ENCODE measurements at regions not wholly inside any gene's neighbourhood (a gene's known extent, or its start where the extent isn't known, plus 50 kb on each side); places are given as distances from the start of the nearest gene placed in this dataset.

DNA sequence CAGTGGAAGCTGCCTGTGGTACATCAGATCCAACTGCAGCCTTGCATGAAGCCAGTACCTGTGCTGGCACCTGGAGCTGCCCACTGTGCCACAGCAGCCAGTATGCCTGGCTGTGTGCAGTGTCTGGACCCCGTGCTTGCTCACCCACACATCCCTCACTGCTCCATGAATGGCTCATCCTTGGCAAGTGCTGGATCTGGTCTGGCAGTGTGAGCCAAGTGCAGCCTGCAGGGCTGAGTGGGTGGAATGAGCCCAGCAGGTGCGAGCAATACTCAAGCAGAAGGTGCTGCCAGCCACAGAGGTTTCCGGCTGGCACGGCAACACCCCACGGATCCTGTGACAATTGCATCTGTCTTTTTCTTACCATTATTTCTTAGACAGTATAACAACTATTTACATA, 488.2 kb upstream of the ROBO2 start:
- Histone ChIP-seq H3K27ac (no peak overlapping the region), H3K4me3 (no peak overlapping the region), H3K27me3 (replicated peaks) (no peaks in the 10 kb centered on the region), H3K4me1 (replicated peaks) (no peaks in the 10 kb centered on the region), H3K9me3 (replicated peaks) (no peaks in the 10 kb centered on the region), H3K36me3 (no peaks in the 10 kb centered on the region)
- no peak for DNase-seq (ENCODE audit: low read depth in 1 of 2, low spot score in 2 of 2)

DNA sequence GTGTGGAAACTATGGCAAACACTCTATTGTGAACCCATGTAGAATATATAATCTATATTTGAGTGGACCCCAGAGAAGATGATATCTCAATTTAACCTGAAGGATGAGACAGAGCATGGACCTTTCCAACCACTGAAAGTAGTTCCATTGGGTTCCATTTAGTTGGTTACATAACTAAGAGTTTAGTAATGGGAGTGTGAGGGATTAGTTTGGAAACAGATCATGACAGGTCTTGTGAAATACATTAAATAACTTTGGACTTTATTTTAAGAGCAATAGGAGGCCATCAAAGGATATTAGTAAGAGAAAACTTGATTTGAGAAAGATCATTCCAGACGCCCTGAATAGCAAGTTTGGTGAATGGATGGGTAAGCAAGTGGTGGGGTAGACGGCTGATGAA, 487.2 kb upstream of the ROBO2 start:
- DNase-seq (ENCODE audit: low read depth in 1 of 2, low spot score in 2 of 2), result no peak
- no peak overlapping the region for H3K27ac ChIP-seq
- no peak overlapping the region for H3K4me3 ChIP-seq
- H3K27me3 ChIP-seq (replicated peaks), result no peaks in the 10 kb centered on the region
- no peaks in the 10 kb centered on the region for H3K36me3 ChIP-seq
- H3K9me3 ChIP-seq (replicated peaks), result no peaks in the 10 kb centered on the region
- H3K4me1 ChIP-seq (replicated peaks), result no peaks in the 10 kb centered on the region

DNA sequence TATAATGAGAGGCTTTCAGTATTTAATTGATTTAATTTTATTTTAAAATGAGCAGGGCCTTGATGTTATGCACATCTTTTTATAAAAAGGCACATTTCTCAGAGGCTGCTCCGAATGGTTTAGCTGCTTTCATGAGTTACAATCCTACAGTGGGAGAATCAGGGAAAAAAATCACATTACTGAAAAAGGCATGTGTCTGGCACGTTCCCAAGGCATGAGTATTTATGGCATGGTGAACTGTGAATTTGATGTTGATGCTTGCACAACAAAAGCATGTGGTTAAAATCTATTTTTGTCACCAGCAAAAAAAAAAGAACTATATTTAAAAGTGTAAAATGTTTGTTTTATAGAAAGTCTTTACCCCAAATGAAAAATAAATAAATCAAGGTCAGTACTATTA, 485.2 kb upstream of the ROBO2 start:
- Histone ChIP-seq H3K27ac (no peak overlapping the region), H3K4me1 (replicated peaks) (no peaks in the 10 kb centered on the region)
- DNase-seq (ENCODE audit: low read depth in 1 of 2, low spot score in 2 of 2), result no peak

DNA sequence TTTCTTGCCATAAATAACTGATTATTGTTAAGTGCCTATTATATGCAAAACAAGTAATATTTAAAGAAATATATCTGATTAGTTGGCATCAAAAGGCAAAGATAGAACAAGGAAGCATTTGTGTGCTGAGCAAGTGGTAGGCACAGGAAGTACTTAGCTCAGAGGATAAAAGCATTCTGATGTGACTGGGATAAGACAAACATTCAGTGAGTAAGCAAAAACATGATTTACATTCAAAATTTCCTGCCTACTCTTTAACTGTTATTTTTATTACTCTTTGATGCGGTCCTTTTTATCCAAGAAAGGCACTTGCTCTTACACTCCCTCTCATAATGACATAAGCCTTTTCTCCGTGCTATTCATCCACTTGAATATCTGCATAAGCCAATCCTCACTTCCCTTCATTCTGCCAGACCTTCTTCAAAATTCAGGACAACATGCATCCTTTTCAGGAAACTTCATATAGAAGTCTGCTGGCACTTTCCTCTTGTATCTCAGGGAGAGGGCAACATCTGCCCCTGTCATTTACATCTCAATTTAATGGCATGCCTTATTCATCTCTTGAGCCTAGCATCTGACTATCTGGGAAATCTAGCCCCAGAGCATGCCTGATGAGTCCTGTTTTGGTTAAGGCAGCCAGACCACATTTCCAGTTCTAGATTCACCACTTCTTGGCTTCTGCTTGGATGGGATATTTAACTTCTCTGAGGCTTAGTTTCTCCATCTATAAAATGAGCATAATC, 478.2 kb upstream of the ROBO2 start:
- no peak overlapping the region for H3K27ac ChIP-seq
- H3K9me3 ChIP-seq (replicated peaks), result no peaks in the 10 kb centered on the region
- no peaks in the 10 kb centered on the region for H3K4me1 ChIP-seq (replicated peaks)
- no peak overlapping the region for H3K4me3 ChIP-seq
- H3K36me3 ChIP-seq, result no peaks in the 10 kb centered on the region
- no peak for DNase-seq (ENCODE audit: low read depth in 1 of 2, low spot score in 2 of 2)
- H3K27me3 ChIP-seq (replicated peaks), result no peaks in the 10 kb centered on the region

More for the DNA sequence above, 485.2 kb upstream of the ROBO2 start:
- H3K4me3 ChIP-seq, result no peak overlapping the region
- H3K9me3 ChIP-seq (replicated peaks), result no peaks in the 10 kb centered on the region
- H3K36me3 ChIP-seq, result no peaks in the 10 kb centered on the region
- no peaks in the 10 kb centered on the region for H3K27me3 ChIP-seq (replicated peaks)

DNA sequence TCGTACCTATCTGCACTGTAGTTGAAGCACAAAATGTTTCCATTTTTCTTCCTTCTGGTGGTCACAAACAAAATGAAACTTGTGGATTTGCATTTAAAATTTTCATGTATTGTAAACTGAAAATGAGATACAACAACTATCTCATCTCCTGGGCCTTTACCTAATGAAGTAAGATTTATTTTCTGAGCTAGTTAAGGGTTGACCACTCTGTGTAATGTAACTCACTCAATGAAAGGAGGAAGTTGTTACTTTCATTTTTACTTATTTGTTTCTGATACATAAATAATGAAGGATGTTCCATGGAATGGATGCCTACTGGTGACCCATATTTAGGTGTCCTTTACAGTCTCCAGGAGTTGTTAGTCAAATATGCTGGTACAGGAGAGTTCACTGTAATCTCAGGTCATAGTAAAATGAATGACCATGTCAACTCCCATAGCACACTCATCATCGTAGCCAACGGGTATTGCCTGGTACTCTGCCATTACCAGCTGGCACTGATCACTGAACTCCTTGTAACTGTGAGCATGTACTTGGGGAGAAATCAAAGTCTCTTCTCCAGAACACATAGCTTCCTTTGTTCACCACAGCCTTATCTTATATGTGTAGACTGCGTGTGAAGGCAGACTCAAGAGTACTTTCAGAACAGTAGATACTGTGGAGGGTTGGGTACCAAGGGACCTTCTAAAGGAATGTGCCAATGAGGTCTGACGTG, 474.2 kb upstream of the ROBO2 start:
- Histone ChIP-seq H3K27me3 (replicated peaks) (no peaks in the 10 kb centered on the region), H3K4me1 (replicated peaks) (no peaks in the 10 kb centered on the region), H3K9me3 (replicated peaks) (no peaks in the 10 kb centered on the region), H3K4me3 (no peak overlapping the region), H3K36me3 (no peaks in the 10 kb centered on the region), H3K27ac (no peak overlapping the region)
- no peak for DNase-seq (ENCODE audit: low read depth in 1 of 2, low spot score in 2 of 2)

DNA sequence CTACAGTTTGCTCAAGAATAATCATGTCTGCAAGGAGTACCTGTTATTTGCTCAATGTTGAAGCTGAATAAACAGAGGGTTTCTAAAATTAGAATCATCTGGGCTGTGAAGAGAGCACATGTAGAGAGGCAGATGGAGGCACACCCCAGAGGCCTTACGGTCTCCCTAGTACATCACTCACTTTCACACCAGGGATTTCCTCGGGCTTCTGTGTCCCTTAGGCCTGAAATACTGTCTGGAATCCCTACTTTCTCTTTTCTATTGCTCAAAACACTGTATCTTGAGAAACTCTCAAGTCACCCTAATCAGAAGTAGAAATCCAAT, 473.7 kb upstream of the ROBO2 start:
- Histone ChIP-seq H3K27me3 (replicated peaks) (no peaks in the 10 kb centered on the region), H3K27ac (no peak overlapping the region)

DNA sequence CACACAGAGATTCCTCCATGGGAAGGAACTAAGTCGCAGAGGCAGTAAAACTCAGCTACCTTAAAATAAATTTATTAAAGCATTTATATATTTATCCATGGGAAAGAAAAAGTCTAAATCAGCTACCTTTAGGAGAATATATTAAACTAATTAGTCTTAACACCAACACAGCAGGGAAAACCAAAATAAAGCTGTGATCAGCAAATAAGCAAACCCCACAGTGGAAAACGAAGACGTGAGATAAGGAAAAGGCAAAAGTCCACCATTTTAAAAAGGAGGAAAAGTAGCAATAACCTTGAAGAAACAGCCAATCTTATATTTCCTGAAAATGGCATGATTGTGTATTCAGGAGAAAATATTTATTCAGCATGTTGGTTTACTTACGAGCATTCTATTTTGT, 473.0 kb upstream of the ROBO2 start:
- no peak overlapping the region for H3K27ac ChIP-seq
- H3K36me3 ChIP-seq, result no peaks in the 10 kb centered on the region
- no peak for DNase-seq (ENCODE audit: low read depth in 1 of 2, low spot score in 2 of 2)

More for the DNA sequence above, 473.7 kb upstream of the ROBO2 start:
- Histone ChIP-seq H3K4me3 (no peak overlapping the region), H3K4me1 (replicated peaks) (no peaks in the 10 kb centered on the region), H3K9me3 (replicated peaks) (no peaks in the 10 kb centered on the region), H3K36me3 (no peaks in the 10 kb centered on the region)
- DNase-seq (ENCODE audit: low read depth in 1 of 2, low spot score in 2 of 2), result no peak

DNA sequence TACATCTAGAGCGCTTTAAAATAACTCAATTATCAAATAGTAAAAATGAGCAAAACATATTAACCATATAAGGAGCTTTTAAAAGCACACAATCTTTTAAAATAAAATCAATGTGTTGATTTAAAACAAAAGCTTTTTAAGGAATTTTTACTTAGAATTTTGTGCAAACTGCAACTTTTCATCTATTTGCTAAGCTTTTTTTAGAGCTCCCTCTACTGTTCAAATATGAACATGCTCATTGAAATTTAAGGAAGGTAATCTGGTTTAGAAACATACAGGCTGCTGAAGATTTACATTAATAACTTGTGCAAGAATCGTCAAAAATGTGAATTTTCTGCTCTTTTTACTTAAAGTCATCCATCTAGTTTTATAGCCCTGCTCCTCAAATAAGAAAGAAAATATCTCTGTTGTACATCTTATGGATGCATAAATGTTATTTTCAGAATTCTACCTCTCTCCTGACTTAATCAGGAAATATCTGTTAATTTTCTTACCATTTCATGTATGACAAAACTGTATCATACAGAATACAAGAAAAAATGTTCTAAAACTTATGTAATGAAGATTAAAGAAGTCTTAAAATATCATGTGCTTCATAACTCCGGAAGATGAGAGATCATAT, 469.4 kb upstream of the ROBO2 start:
- Histone ChIP-seq H3K36me3 (no peaks in the 10 kb centered on the region), H3K27me3 (replicated peaks) (no peaks in the 10 kb centered on the region), H3K4me3 (no peak overlapping the region), H3K9me3 (replicated peaks) (no peaks in the 10 kb centered on the region), H3K4me1 (replicated peaks) (no peaks in the 10 kb centered on the region), H3K27ac (no peak overlapping the region)
- DNase-seq (ENCODE audit: low read depth in 1 of 2, low spot score in 2 of 2), result no peak

More for the DNA sequence above, 473.0 kb upstream of the ROBO2 start:
- Histone ChIP-seq H3K27me3 (replicated peaks) (no peaks in the 10 kb centered on the region), H3K9me3 (replicated peaks) (no peaks in the 10 kb centered on the region), H3K4me3 (no peak overlapping the region), H3K4me1 (replicated peaks) (no peaks in the 10 kb centered on the region)

DNA sequence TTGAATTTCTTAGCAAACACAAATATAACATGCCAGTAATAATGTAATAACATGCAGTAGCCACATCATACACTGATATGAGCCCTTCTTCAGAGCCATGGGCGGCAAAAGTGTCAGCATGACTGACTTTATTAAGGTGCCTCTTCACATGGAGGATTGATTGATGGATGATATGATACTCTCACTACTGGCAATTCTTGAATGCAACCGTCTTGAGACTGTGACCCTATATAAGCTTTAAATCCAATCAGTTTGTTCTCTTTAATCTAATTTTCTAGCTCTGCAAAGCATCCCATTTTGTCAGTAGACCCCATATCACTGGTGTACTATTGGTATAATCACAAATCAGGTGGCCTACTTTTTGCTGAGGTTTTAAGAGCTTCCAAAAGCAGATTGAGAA, 463.7 kb upstream of the ROBO2 start:
- Histone ChIP-seq H3K27ac (no peak overlapping the region), H3K27me3 (replicated peaks) (no peaks in the 10 kb centered on the region), H3K4me3 (no peak overlapping the region), H3K36me3 (no peaks in the 10 kb centered on the region), H3K9me3 (replicated peaks) (no peaks in the 10 kb centered on the region), H3K4me1 (replicated peaks) (no peaks in the 10 kb centered on the region)
- DNase-seq (ENCODE audit: low read depth in 1 of 2, low spot score in 2 of 2), result no peak

DNA sequence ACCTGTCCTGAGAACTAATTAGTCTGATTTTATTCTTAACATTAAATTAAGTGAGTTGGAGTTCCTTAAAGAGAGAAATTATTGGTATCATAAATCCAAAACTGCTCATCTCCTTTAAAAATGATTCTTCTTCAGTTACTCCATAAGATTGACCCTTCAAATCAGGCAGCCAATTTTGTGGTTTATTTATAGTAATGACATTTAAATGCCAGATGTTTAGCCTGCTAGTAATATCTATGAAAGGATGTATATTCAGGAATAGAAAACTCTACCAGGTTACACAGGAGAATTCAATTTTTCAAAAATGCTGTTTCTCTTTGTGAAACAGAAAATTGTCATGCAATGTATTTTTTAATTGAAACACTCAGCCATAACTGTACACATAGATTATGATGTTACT, 457.8 kb upstream of the ROBO2 start:
- H3K36me3 ChIP-seq, result no peaks in the 10 kb centered on the region
- H3K4me1 ChIP-seq (replicated peaks), result no peaks in the 10 kb centered on the region
- H3K27me3 ChIP-seq (replicated peaks), result no peaks in the 10 kb centered on the region
- no peak overlapping the region for H3K27ac ChIP-seq
- DNase-seq (ENCODE audit: low read depth in 1 of 2, low spot score in 2 of 2), result no peak
- no peaks in the 10 kb centered on the region for H3K9me3 ChIP-seq (replicated peaks)
- H3K4me3 ChIP-seq, result no peak overlapping the region

DNA sequence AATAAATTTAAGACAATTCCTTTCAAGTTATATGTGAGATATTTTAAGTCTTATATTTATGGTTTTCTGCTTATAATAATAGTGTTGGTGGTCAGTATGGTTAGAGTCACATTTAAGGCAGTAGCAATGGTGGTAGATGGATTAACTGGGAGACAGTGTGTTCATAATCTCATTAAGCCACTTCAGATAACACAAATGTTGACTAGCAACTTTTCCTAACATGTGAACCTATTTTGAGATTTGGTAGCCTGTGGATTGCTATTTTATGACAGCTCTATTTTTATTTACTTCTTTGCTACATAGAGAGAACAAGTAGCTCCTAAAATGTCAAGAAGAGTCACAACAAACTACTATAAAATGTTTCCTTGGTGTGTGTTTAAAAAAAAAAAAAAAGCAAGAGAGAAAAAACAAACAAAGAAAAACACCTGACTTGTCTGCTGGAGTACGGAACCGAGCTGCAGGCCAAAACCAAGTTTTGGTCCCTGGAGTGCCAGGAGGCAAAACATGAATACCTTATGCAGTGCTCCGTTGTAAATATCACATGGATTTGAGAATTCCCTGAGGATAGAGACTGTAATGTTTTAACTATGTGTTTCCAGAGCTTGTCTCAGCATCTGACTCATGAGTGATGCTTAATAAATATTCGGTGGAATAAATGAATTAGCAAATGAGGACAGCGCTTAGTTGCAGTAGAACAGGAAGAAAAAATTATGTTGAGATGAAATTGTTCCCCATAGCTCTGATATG, 457.1 kb upstream of the ROBO2 start:
- DNase-seq (ENCODE audit: low read depth in 1 of 2, low spot score in 2 of 2), result no peak
- no peaks in the 10 kb centered on the region for H3K4me1 ChIP-seq (replicated peaks)
- H3K4me3 ChIP-seq, result no peak overlapping the region
- no peaks in the 10 kb centered on the region for H3K9me3 ChIP-seq (replicated peaks)
- no peaks in the 10 kb centered on the region for H3K36me3 ChIP-seq
- H3K27ac ChIP-seq, result no peak overlapping the region
- H3K27me3 ChIP-seq (replicated peaks), result no peaks in the 10 kb centered on the region

DNA sequence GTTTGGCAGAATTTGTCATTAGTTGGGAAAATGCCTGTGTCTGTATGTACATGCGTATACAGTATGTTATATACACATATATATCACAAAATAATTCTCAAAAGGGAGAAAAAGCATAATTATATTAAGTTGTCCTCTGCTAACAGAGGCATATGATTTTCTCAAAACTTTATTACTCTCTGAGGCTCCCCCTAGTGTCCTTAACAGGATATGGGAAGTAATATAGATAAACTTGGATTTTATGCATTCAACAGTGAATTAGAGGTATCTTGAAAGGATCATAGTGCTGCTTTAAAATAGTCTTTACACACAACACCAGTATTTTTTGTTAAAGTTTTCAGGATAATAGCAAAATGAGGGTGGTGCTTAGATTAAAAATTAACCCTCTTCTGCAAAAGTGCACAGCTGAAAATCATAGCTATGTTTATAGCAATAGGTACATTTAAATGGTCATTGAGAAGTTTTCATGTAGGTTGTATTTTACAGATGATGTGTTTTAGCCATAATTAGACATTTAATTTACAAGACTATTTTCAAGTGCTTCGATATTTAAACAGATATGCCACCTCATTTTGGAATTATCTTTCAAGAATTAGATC, 454.0 kb upstream of the ROBO2 start:
- no peak overlapping the region for H3K27ac ChIP-seq
- no peak overlapping the region for H3K4me3 ChIP-seq
- DNase-seq (ENCODE audit: low read depth in 1 of 2, low spot score in 2 of 2), result no peak
- H3K4me1 ChIP-seq (replicated peaks), result no peaks in the 10 kb centered on the region
- H3K36me3 ChIP-seq, result no peaks in the 10 kb centered on the region
- H3K27me3 ChIP-seq (replicated peaks), result no peaks in the 10 kb centered on the region
- no peaks in the 10 kb centered on the region for H3K9me3 ChIP-seq (replicated peaks)

DNA sequence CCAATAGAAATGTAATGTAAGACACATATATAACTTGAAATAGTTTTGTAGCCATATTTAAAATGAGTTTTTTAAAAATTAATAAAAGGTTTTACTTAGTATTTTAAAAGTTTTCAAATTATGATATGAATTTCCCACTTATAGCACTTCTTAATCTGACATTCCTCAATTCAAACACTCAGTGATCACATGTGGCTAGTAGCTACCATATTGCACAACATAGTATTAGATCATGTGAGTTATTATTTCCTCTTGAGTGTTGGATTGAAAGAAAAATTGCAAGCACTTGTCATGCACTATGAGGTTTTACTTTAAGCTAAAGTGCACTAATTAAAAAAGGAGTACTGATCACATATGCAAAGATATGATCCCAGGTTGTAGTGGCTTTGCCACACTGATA, 453.4 kb upstream of the ROBO2 start:
- Histone ChIP-seq H3K36me3 (no peaks in the 10 kb centered on the region), H3K9me3 (replicated peaks) (no peaks in the 10 kb centered on the region), H3K4me3 (no peak overlapping the region), H3K27ac (no peak overlapping the region), H3K4me1 (replicated peaks) (no peaks in the 10 kb centered on the region), H3K27me3 (replicated peaks) (no peaks in the 10 kb centered on the region)
- DNase-seq (ENCODE audit: low read depth in 1 of 2, low spot score in 2 of 2), result no peak

All from SJSA1 (cell line).